ENCODE measurements at regions not wholly inside any gene's neighbourhood (a gene's known extent, or its start where the extent isn't known, plus 50 kb on each side); places are given as distances from the start of the nearest gene placed in this dataset.

- no TSS peak for BruUV-seq (replicated peaks)
- Histone ChIP-seq H2AFZ (replicated peaks; ENCODE audit: low read length, poor library complexity) (no peak overlapping the region), H3K23ac (ENCODE audit: low read depth, low read length) (no peak overlapping the region; the same call in 1 of the 2 replicates), H4K20me1 (ENCODE audit: insufficient read depth, low read length) (no peaks in the 10 kb centered on the region), H2BK15ac (ENCODE audit: low read depth, low read length) (peak overlapping the region; percentile 20; the same call in 1 of the 3 replicates), H3K9me1 (ENCODE audit: insufficient read depth, low read length) (peaks cover 12% of the 10 kb centered on the region), H2AK5ac (ENCODE audit: low read depth, low read length) (peak overlapping the region; percentile 14; the same call in 1 of the 2 replicates), H3K9ac (ENCODE audit: low read depth, low read length) (no peak overlapping the region), H2BK120ac (ENCODE audit: low read depth, low read length) (peak overlapping the region; percentile 77), H3K9me3 (ENCODE audit: control insufficient read depth, insufficient read depth, low read length) (no peaks in the 10 kb centered on the region), H3K4me2 (ENCODE audit: low read depth, low read length) (no peak overlapping the region), H2AK9ac (replicated peaks; ENCODE audit: low read depth, low read length, poor library complexity) (no peak overlapping the region), H3K79me1 (ENCODE audit: low read depth in 1 of 2, low read length in 2 of 2) (peaks cover 0 to 9% of the 10 kb centered on the region in 2 experiments; a peak in 1 of 4 replicates), H3K4ac (ENCODE audit: low read depth, low read length) (peak overlapping the region; percentile 78), H3K56ac (ENCODE audit: extremely low read depth, insufficient read depth, low read length) (no peak overlapping the region), H3K36me3 (ENCODE audit: control insufficient read depth, insufficient read depth, low read length) (no peaks in the 10 kb centered on the region), H3K27me3 (ENCODE audit: control insufficient read depth, insufficient read depth, low read length) (no peaks in the 10 kb centered on the region), H4K8ac (ENCODE audit: low read depth in 2 of 2, low read length in 2 of 2) (peak overlapping the region in 1 of 2 experiments; percentile 48; a peak in 1 of 4 replicates), H3K27ac (ENCODE audit: insufficient read depth, low read length) (peak overlapping the region; percentile 48; the same call in 1 of the 2 replicates), H4K91ac (ENCODE audit: insufficient read depth, low read depth, low read length) (peak overlapping the region; percentile 68; the same call in 1 of the 2 replicates), H3K4me3 (ENCODE audit: insufficient read depth, low read depth, low read length) (no peak overlapping the region), H2BK20ac (ENCODE audit: low read depth, low read length) (peak overlapping the region; percentile 66), H3K14ac (replicated peaks; ENCODE audit: low read depth, low read length) (no peak overlapping the region), H3K18ac (ENCODE audit: low read depth, low read length) (peak overlapping the region; percentile 67), H2BK5ac (ENCODE audit: low read depth, low read length, poor library complexity, severe bottlenecking) (peak overlapping the region; percentile 22), H3K4me1 (ENCODE audit: control insufficient read depth, insufficient read depth, low read length) (peaks cover 21% of the 10 kb centered on the region), H4K5ac (ENCODE audit: low read depth, low read length) (peak overlapping the region; percentile 66)
- intact Hi-C loops (cut with micrococcal nuclease), result loop anchor here (1.0 to 10.0 kb wide), 8 partner anchors 38 to 622 kb away; partner anchors contain the start of genes LMCD1 and RAD18
- CTCF ChIA-PET, result interaction anchor here (0.7 to 1.9 kb wide), 3 partner anchors 11 to 163 kb away, joined by 3 to 6 read pairs (median 3); no protein-coding TSS in a partner anchor
- ATAC-seq (ENCODE audit: low read depth) (no peak), DNase-seq (no peak)
- dilution Hi-C loops (cut with HindIII; ENCODE audit: low sequenced_read_pairs, unreplicated experiment), result no loop called here
- in situ Hi-C loops (cut with MboI; ENCODE audit: low sequenced_read_pairs), result loop anchor here (5.0 to 25.0 kb wide), 2 partner anchors 177 to 292 kb away; partner anchors contain the start of gene CAV3
- POLR2A ChIA-PET (ENCODE audit: unreplicated experiment), result interaction anchor here (1.0 to 1.2 kb wide), 2 partner anchors 45 to 57 kb away, joined by 3 read pairs; partner anchors contain the start of gene LMCD1
- no CpG with 5 or more reads among the region's 3 CpGs for WGBS, 2 experiments (ENCODE audit: extremely low coverage in 2 of 2, insufficient read length in 1 of 2)
- TF ChIP-seq USF2 (IDR thresholded peaks at IDR 0.05; ENCODE audit: low read depth, low read length), result no peak
- TF ChIP-seq RAD21 (IDR thresholded peaks at IDR 0.05; ENCODE audit: low read length), result no peak
- no peak for TF ChIP-seq ELK1 (IDR thresholded peaks at IDR 0.05; ENCODE audit: borderline replicate concordance, low read depth, low read length)
Observed at GRCh38 chr3:8444883-8445282, 56.7 kb upstream of the LMCD1 start.

All from IMR-90 (cell line).